Natural killer cell (primary cell): ENCODE measurements at regions not wholly inside any gene's neighbourhood (a gene's known extent, or its start where the extent isn't known, plus 50 kb on each side); places are given as distances from the start of the nearest gene placed in this dataset.

Experiments used
- ATAC-seq, 3 donors: fragments of 150-1000 bp in 2 of 3; fragments of 200-7000 bp in 1 of 3; cut with Tn5 transposase; 1 replicate in 1 of 3; 2 replicates in 2 of 3; pipeline ENCODE4 v1.10.0; 2021; ENCODE audit warnings: mild to moderate bottlenecking in 2 of 3, moderate library complexity in 2 of 3
- DNase-seq, 2 donors: peaks; one replicate each; pipeline versions ENCODE4 v3.0.0 to v3.0.0-alpha.2; 2013 to 2021; ENCODE audit warnings: mixed read lengths in 1 of 2
- H3K27ac ChIP-seq: one replicate; pipeline ENCODE4 v1.5.1; 2013; ENCODE audit warnings: mild to moderate bottlenecking, low read length
- H3K27me3 ChIP-seq: one replicate; pipeline ENCODE4 v1.6.1; 2013; ENCODE audit warnings: low read length; ENCODE audit not compliant: control insufficient read depth, insufficient read depth
- H3K36me3 ChIP-seq: one replicate; pipeline ENCODE4 v1.6.1; 2013; ENCODE audit warnings: low read length; ENCODE audit not compliant: control insufficient read depth, insufficient read depth
- H3K4me1 ChIP-seq: one replicate; pipeline ENCODE4 v1.6.1; 2013; ENCODE audit warnings: low read length; ENCODE audit not compliant: control insufficient read depth, insufficient read depth
- H3K4me3 ChIP-seq: one replicate; pipeline ENCODE4 v1.5.1; 2013; ENCODE audit warnings: low read length
- H3K9me3 ChIP-seq: one replicate; pipeline ENCODE4 v1.6.1; 2013; ENCODE audit warnings: low read length; ENCODE audit not compliant: control insufficient read depth, insufficient read depth
- H3K27ac Mint-ChIP-seq, 2 donors: one replicate each; pipeline ENCODE4 v1.8.0; 2022; ENCODE audit warnings: mild to moderate bottlenecking in 2 of 2, mixed read lengths in 2 of 2, moderate library complexity in 1 of 2
- H3K27me3 Mint-ChIP-seq, 2 donors: one replicate each; pipeline ENCODE4 v1.8.0; 2022; ENCODE audit warnings: low read depth in 2 of 2, mixed read lengths in 2 of 2
- H3K36me3 Mint-ChIP-seq: one replicate; pipeline ENCODE4 v1.8.0; 2022; ENCODE audit warnings: mixed read lengths
- H3K4me1 Mint-ChIP-seq, 2 donors: one replicate each; pipeline ENCODE4 v1.8.0; 2022; ENCODE audit warnings: mixed read lengths in 2 of 2
- H3K4me3 Mint-ChIP-seq: one replicate; pipeline ENCODE4 v1.8.0; 2022; ENCODE audit warnings: mild to moderate bottlenecking, moderate library complexity, mixed read lengths
- H3K9me3 Mint-ChIP-seq, 2 donors: one replicate each; pipeline ENCODE4 v1.8.0; 2022; ENCODE audit warnings: mixed read lengths in 2 of 2
- CTCF ChIP-seq: fragments of 200-600 bp; IDR thresholded peaks from one replicate; pipeline ENCODE4 v1.8.0; 2022; ENCODE audit warnings: antibody characterized with exemption
- WGBS: methylation state at CpG from one replicate; pipeline ENCODE4 v1.1.7; 2013; ENCODE audit warnings: missing lambda C conversion rate; ENCODE audit not compliant: insufficient coverage; 5-methylcytosine and 5-hydroxymethylcytosine counted together
- intact Hi-C: fragments of 100-400 bp; cut with micrococcal nuclease; formaldehyde crosslinking; loops from one replicate; pipeline ENCODE4 v1.14.2; 2022

GRCh38 chr11:12611352-12611751, 62.9 kb upstream of the TEAD1 start:
- DNase-seq (no peak), ATAC-seq (no peak)
- H3K4me3 ChIP-seq = no peak overlapping the region
- no peaks in the 10 kb centered on the region for H3K4me1 ChIP-seq
- Mint-ChIP-seq H3K27me3 (peaks cover 5 to 11% of the 10 kb centered on the region in 2 donors), H3K36me3 (no peaks in the 10 kb centered on the region), H3K4me3 (no peak overlapping the region), H3K9me3 (peaks cover 4 to 13% of the 10 kb centered on the region in 2 donors), H3K4me1 (no peaks in the 10 kb centered on the region), H3K27ac (no peak overlapping the region)
- no peaks in the 10 kb centered on the region for H3K36me3 ChIP-seq
- no peak for TF ChIP-seq CTCF
- peaks cover 7% of the 10 kb centered on the region for H3K9me3 ChIP-seq
- intact Hi-C loops = no loop called here
- H3K27me3 ChIP-seq = no peaks in the 10 kb centered on the region
- H3K27ac ChIP-seq = no peak overlapping the region

DNA sequence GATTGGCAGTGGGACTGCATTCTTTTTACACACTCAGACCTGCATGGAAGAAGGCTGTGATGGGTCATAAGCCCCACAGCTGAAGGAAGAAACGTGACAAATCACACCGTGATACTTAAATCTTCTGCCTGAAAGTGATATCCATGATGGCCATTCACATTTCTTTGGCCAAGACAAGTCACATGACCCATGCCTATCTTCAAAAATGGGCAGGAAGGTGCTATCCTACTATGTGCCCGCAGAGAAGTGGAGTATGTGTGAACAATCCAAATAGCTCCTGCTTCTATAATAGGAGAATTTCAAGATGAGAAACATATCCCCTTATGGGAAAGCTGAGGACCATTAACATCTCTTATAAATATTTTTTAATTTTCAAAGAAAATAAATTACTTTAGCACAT, 56.6 kb upstream of the TEAD1 start:
- ATAC-seq = no peak
- no peak overlapping the region for H3K4me3 ChIP-seq
- WGBS = 89% methylated on average over 2 of the region's 3 CpGs
- TF ChIP-seq CTCF = no peak
- Mint-ChIP-seq H3K27ac (no peak overlapping the region), H3K9me3 (peaks cover 9% of the 10 kb centered on the region in 2 donors), H3K4me3 (no peak overlapping the region), H3K27me3 (peaks cover 5 to 8% of the 10 kb centered on the region in 2 donors), H3K4me1 (no peaks in the 10 kb centered on the region), H3K36me3 (no peaks in the 10 kb centered on the region)
- no peak overlapping the region for H3K27ac ChIP-seq
- H3K9me3 ChIP-seq = no peaks in the 10 kb centered on the region
- no peaks in the 10 kb centered on the region for H3K27me3 ChIP-seq
- no peaks in the 10 kb centered on the region for H3K36me3 ChIP-seq
- no peak for DNase-seq
- intact Hi-C loops = no loop called here
- no peaks in the 10 kb centered on the region for H3K4me1 ChIP-seq

- 89% methylated on average over 1 of the region's 2 CpGs for WGBS
- H3K27ac Mint-ChIP-seq = no peak overlapping the region
- peaks cover 9% of the 10 kb centered on the region in 2 donors for H3K9me3 Mint-ChIP-seq
- Histone ChIP-seq H3K27ac (no peak overlapping the region), H3K27me3 (no peaks in the 10 kb centered on the region), H3K4me1 (no peaks in the 10 kb centered on the region), H3K9me3 (no peaks in the 10 kb centered on the region), H3K4me3 (no peak overlapping the region), H3K36me3 (no peaks in the 10 kb centered on the region)
- DNase-seq = no peak
- intact Hi-C loops = no loop called here
- H3K4me1 Mint-ChIP-seq = no peaks in the 10 kb centered on the region
- H3K36me3 Mint-ChIP-seq = peaks cover 6% of the 10 kb centered on the region
- no peaks in the 10 kb centered on the region for H3K27me3 Mint-ChIP-seq
- no peak for ATAC-seq
- H3K4me3 Mint-ChIP-seq = no peak overlapping the region
- TF ChIP-seq CTCF = no peak
These were observed 55.3 kb upstream of the TEAD1 start for GRCh38 chr11:12618743-12619540.

DNA sequence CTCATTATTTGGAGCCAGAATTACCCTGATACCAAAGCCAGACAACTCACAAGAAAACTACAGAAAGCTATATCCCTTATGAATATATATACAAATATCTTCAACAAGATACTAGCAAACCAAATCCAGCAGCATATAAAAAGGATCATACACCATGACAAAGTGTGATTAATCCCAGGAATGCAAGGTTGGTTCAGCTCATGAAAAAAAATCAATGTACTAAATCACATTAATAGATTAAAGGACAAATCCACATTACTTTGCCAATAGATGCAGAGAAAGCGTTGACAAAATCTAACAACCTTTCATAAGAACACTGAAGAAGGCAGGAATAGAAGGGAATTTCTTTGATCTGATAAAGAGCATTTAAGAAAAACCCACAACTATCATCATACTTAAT, 50.4 kb upstream of the TEAD1 start:
- no peaks in the 10 kb centered on the region for H3K36me3 ChIP-seq
- no peak for TF ChIP-seq CTCF
- H3K36me3 Mint-ChIP-seq = peaks cover 10% of the 10 kb centered on the region
- ATAC-seq (no peak), DNase-seq (no peak)
- H3K4me1 Mint-ChIP-seq = no peaks in the 10 kb centered on the region
- no CpG with 5 or more reads among the region's 1 CpG for WGBS
- H3K9me3 Mint-ChIP-seq = peaks cover 14 to 15% of the 10 kb centered on the region in 2 donors
- no peak overlapping the region for H3K27ac Mint-ChIP-seq
- no peak overlapping the region for H3K27ac ChIP-seq
- no peaks in the 10 kb centered on the region for H3K9me3 ChIP-seq
- peaks cover 0 to 9% of the 10 kb centered on the region in 2 donors for H3K27me3 Mint-ChIP-seq
- intact Hi-C loops = no loop called here
- no peaks in the 10 kb centered on the region for H3K27me3 ChIP-seq
- no peak overlapping the region for H3K4me3 Mint-ChIP-seq
- no peaks in the 10 kb centered on the region for H3K4me1 ChIP-seq
- no peak overlapping the region for H3K4me3 ChIP-seq
